Right lobe of liver (tissue), 4 donors: ENCODE measurements at regions not wholly inside any gene's neighbourhood (a gene's known extent, or its start where the extent isn't known, plus 50 kb on each side); places are given as distances from the start of the nearest gene placed in this dataset.

Source experiments
- POLR2A ChIP-seq: fragments of 450-650 bp; IDR thresholded peaks from one replicate; pipeline ENCODE4 v1.6.1; 2017; ENCODE audit warnings: antibody characterized with exemption, mild to moderate bottlenecking
- TF ChIP-seq, protein P1 (sequence below), 4 donors: fragments of 200-600 bp in 3 of 4; fragments of 450-650 bp in 1 of 4; IDR thresholded peaks; one replicate each; pipeline versions ENCODE4 v1.5.1 to v1.8.0; 2016 to 2022; ENCODE audit warnings: antibody characterized with exemption in 4 of 4, mild to moderate bottlenecking in 2 of 4
- donor health status: DM: no; HTN: no; CAD: no.
- donor health status: DM: no; HTN: no; CAD: no.
- donor health status: DM: no; HTN: yes; CAD: no.

DNA sequence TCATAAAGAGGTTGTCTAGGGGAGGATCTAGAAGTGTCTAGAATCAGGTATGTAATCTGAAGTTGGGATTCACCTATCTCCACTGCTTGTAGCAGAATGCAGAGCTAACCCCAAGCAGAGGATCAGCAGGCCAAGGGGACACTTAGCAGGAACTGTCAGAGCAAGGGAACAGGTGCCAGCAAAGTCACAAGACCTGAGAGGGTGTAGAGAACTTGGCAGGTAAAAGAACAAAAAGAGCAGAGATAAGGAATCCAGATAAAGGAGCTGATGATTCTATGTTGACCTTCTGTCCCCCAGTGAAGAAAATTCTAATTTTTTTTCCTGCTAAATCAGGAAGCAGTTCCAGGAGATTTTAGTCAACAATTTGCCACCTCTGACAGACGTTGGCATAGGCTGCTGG lies 91.4 kb upstream of the CCDC71L start:
- TF ChIP-seq, protein P1, sequence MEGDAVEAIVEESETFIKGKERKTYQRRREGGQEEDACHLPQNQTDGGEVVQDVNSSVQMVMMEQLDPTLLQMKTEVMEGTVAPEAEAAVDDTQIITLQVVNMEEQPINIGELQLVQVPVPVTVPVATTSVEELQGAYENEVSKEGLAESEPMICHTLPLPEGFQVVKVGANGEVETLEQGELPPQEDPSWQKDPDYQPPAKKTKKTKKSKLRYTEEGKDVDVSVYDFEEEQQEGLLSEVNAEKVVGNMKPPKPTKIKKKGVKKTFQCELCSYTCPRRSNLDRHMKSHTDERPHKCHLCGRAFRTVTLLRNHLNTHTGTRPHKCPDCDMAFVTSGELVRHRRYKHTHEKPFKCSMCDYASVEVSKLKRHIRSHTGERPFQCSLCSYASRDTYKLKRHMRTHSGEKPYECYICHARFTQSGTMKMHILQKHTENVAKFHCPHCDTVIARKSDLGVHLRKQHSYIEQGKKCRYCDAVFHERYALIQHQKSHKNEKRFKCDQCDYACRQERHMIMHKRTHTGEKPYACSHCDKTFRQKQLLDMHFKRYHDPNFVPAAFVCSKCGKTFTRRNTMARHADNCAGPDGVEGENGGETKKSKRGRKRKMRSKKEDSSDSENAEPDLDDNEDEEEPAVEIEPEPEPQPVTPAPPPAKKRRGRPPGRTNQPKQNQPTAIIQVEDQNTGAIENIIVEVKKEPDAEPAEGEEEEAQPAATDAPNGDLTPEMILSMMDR (IDR thresholded peaks at IDR 0.05), result no peak
- TF ChIP-seq POLR2A, result no peak
